NCI-H1105 (cell line): ENCODE measurements at regions not wholly inside any gene's neighbourhood (a gene's known extent, or its start where the extent isn't known, plus 50 kb on each side); places are given as distances from the start of the nearest gene placed in this dataset.
"Not testable (repeated sequence)": the region's sequence is repeated elsewhere in the genome, so short reads cannot be mapped to it uniquely, and the experiment has no call there.

Source experiments
- DNase-seq: peaks from one replicate; lab custom pipeline; 2025; lab: John Stamatoyannopoulos, UW

DNA sequence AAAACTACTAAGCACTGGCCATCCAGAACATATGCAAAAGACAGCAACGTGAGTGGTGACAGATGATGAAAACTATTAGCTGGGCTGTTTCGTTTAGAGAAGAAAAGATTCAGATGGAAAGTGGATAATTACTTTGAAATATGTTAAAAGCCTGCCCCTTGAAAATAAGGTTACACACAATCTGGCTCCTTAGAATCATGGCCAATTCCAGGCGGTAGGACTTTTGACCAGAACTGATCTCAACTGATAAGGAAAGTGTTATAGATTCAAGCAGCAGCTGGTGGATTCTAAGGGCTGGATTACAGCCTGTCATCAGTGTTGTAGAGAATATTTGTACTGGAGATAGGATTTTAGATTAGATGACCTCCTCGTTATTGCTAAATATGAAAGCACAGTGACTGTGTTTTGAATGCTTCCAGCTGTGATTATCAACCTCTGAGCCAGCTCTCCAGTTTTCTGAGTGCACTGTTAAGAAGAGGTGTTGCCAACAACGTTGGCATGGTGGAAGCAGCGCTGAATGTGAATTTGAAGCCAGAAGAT lies 75.1 kb downstream of the KBTBD2 start:
- DNase-seq, result peak; percentile 34

DNA sequence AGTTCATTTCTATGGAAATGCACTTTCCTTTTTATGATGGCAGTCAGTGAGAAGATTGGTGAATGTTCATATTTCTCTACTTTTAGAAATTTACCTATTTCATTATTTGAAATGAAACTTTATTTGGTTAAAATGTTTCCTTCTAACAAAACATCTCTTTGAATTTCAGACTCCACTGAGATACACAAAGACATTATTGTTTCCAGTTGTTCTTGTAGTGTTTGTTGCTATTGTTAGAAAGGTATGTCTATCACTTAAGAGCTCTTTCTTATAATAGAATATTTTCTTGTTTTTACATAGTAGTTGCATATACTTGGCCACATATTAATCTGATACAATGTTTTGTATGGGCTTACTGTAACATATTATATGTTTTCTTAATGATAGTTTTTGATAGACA lies 76.8 kb downstream of the KBTBD2 start:
- DNase-seq, result not testable (repeated sequence)

DNA sequence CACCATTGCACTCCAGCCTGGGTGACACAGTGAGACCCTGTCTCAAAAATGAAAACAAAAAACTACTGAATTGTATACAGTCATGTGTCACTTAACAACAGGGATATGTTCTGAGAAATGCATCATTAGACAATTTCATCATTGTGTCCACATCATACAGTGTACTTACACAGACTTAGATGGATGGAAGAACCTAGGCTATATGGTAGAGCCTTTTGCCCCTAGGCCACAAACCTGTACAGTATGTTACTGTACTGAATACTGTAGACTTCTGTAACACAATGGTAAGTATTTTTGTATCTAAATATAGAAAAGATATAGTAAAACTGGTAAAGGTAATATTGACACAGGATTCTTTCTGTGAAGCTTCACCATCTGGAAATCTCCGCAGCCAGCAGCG lies 81.7 kb downstream of the KBTBD2 start:
- no peak for DNase-seq

DNA sequence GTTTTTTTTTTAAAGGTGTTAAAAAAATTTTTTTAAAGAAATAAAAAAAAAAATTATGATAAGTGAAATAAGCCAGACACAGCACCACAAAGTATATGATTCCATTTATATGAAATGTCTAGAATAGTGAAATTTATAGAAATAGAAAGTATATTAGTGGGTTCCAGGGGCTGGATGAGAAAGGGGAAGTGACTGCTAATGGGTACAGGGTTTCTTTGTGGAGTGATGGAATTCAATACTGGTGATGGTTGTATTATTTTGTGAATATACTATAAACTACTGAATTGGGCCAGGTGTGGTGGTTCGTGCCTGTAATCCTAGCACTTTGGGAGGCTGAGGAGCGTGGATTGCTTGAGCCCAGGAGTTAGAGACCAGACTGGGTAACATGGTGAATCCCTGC lies 82.2 kb downstream of the KBTBD2 start:
- no peak for DNase-seq

DNA sequence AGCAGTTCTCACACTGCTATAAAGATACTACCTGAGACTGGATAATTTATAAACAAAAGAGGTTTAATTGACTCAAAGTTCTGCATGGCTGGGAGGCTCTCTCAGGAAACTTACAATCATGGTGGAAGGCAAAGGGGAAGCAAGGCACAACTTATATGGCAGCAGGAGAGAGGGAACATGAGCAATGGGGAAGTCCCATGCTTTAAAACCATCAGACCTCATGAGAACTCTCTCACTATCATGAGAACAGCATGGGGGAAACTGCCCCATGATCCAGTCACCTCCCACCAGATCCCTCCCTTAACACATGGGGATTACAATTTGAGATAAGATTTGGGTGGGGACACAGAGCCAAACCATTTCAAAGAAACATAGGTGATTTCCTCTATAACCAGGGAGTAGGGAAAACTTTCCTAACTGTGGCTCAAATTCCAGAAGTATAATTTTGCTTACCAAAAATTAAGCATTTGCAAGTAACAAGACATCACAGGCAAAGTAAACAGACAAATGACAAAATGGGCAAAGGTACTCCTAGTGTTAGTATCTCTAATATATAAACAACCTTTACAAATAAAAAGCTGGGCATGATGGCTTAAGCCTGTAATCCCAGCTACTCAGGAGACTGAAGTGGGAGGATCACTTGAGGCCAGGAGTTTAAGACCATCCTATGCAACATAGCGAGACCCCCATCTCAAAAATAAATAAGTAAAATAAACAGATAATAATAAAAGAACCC lies 88.0 kb downstream of the KBTBD2 start:
- no peak for DNase-seq

DNA sequence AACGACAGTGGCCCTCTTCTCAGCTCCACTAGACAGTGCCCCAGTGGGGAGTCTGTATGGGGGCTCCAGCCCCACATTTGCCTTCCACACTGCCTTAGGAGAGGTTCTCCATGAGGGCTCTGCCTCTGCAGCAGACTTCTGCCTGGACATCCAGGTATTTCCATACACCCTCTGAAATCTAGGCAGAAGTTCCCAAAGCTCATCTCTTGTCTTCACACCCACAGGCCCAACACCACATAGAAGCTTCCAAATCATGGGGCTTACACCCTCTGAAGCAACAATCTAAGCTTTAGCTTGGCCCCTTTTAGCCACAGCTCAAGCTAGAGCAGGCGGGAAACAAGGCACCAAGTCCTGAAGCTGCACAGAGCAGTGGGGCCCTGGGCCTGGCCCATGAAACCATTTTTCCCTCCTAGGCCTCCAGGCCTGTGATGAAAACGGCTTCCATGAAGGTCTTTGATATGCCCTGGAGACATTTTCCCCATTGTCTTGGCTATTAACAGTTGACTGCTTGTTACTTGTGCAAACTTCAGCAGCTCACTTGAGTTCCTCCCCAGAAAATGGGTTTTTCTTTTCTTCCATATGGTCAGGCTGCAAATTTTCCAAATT lies 89.2 kb downstream of the KBTBD2 start:
- DNase-seq, result no peak

DNA sequence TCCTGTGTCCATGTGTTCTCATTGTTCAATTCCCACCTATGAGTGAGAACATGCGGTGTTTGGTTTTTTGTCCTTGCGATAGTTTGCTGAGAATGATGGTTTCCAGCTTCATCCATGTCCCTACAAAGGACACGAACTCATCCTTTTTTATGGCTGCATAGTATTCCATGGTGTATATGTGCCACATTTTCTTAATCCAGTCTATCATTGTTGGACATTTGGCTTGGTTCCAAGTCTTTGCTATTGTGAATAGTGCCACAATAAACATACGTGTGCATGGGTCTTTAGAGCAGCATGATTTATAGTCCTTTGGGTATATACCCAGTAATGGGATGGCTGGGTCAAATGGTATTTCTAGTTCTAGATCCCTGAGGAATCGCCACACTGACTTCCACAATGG lies 98.5 kb downstream of the KBTBD2 start:
- not testable (repeated sequence) for DNase-seq

DNA sequence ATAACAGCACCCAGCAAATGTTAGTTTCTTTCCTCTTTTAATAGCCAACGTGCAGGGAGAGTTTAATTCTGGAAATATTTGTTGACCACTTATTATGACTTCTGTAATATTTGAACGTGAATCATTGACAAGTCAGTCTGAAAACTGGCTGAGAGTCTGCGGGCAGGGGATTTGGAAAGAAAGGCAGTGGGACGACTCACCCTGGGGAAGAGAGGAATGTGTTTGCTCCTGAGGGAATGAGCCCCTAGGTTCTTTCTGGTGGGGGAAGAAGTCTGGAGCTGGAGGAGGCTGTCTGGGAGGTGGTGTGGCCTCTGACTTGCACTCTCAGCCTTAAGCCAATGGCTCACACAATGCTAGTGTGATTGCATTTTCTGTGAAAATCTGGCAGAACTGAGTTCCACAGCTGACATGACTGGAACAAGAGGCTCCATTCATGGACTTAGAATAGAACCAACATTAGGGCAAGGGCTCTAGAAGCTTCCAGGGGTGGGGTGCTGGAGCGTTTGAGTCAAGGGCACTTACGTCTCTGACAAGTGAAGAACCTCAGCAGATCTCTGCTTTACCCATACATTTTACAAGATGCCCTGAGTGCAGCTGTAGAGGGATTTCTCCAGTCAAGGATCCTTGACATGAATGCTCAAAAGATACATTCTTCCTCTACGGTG lies 100.7 kb downstream of the KBTBD2 start:
- DNase-seq, result not testable (repeated sequence)

DNA sequence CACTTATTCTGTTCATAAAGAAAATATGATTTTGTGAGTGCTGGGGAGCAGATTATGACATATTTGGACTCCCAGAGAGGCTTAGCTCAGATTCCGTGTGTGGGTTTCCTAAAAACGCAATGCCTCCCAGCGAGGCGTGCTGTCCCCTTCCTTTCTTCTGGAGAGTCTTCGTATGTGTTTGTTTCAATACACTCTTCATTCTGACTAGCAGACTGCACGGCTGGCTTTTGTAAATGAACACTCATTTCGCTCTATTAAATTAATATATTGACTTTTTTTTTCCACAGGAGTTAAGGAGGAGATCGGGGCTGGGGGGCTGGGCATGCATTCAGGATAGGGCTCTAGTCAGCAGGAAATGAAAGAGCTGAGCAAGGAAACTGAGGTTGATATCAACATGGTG lies 102.3 kb downstream of the KBTBD2 start:
- not testable (repeated sequence) for DNase-seq

DNA sequence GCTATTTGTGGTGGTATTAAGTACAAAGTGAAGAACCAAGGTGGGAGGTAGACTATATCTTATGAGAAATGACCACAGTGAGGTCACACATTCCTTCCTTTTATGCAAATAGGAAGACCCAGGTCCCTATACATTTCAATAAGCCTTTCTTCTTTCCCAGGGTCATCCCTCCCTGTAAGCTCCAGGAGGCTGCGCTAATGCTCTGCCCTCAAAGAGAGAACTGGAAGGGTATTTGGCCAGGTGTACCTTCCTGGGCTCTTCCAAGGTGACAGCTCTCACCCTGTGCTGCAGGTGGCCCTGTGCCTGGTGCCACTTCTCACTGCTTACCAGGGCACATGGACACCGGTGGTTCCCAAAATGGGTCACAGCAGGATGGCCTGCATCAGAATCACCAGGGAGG lies 103.4 kb downstream of the KBTBD2 start:
- not testable (repeated sequence) for DNase-seq

DNA sequence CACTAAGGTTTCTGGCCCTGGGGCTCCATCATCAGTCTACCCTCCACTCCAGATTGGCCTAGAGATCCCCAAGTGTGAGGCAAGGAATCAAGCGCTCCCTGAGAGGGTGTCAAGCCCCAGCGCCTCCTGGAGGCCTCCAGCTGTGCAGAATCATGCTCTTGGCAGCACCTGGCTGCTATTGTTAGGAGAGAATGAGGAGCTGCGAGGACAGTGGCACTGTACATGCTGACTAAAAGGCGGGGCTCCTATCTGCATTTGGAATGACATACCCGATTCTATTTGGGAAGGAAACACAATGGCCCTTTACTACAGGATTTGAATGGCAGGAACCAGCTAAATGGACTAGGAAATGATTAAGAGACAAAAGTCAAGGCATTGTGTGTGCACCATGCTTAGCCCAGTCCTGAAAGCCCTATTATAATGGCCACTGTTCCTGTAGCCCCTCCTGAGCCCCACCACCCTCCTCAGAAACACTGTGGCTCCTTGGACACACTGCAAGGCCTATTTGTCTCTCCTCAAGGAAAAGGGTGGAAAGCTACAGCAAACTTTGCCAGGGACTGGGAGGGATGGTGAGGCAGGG lies 106.1 kb downstream of the KBTBD2 start:
- DNase-seq, result not testable (repeated sequence)

DNA sequence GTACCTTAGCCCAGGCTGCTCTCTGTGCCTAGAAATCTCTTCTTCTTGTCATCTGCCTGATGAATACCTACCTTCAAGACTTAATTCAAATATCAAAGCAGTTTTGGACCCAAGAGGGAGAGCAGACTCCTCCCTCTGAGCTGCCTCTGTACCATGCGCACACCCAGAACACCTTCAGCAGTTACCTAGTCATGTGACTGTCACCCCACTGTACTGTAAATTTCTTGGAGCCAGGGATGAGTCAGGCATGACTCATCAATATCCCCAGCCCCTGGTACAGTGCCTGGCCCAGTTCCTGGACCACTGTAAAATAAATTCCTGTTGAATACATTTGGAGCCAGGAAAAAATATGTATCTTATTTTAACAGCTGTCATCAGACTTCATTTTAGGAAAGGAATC lies 111.7 kb downstream of the KBTBD2 start:
- DNase-seq, result not testable (repeated sequence)

DNA sequence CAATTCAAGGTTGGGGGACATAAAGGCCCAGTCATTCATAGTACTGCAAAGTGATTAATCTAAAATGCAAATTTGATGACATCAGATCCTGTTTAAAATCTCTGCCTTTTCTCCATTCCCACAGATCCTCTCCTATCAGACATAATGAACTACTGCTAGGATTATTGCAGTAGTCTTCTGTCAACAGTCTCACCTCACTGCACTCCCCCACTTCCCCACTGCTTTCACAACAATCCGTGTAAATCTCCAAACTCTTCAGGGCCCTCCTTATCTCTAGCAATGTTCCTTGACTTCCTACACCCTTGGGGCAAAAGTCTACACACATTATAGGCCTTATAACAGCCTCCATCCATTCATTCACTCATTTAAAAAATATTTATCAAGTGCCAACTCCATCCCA lies 112.4 kb downstream of the KBTBD2 start:
- DNase-seq, result no peak

DNA sequence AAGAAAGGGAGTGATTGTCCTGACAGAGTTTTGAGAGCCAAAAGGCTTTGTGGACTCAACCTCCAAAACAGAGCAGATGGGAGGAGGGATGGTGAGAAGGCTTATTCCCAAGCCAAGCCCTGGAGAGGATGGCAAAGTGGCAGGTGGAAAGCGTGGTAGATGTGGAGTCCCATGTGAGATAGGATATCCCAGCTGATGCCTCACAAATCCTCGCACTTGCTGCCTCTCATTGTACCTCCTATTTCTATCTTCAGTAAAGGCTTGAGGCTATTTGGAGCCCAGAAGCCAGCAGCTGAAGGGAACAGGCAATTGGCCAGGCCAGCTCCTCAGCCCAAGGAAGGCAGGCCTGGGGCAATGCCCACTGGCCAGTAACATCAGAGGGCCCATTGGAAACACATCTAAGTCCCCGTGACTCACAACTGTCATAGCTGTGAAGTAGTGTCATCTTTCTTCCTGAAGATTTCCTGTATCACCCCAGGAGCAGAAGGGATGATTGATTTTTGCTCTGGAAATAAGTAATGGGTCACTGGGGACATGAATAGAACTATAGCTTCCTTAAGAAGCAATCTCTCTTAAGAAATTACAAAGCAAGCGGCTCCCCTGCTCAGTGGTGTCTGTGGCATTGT lies 114.4 kb downstream of the KBTBD2 start:
- not testable (repeated sequence) for DNase-seq

DNA sequence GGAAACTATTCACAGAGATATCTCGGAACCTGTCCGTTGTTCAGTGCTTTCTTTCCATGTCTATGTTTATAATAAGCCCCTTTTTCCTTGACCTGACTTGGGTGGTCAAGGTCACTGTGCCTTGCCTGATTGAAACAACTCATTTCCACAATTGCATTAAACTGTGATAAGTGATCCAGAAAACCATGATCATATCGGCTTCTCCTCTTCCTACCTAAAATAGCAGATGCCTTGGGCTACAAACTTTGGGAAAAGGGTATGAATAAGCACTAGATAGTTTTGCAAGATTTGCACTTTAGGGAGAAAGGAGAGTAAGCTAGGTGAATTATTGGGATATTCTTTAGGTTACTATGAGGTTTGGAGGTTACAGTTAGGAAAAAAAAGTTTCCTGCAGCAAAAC lies 115.2 kb downstream of the KBTBD2 start:
- DNase-seq, result not testable (repeated sequence)

DNA sequence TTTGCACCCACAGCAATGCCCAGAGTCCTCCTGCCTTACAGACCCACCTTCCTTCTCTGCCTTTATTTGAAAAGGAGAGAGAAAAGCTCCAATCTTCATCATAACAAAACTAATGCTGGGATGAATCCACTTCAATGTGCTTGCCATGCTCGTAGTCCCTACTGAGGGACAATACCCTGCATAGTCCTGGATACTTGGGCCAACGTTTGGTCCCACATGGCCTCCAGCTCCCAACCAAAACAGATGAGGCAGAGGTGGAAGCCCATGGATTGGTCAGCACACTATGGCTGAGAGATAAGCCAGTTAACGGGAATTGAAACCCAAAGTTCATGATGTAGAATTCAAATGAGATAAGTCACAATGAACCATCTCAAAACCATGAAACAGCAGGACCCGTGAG lies 115.8 kb downstream of the KBTBD2 start:
- DNase-seq, result not testable (repeated sequence)

DNA sequence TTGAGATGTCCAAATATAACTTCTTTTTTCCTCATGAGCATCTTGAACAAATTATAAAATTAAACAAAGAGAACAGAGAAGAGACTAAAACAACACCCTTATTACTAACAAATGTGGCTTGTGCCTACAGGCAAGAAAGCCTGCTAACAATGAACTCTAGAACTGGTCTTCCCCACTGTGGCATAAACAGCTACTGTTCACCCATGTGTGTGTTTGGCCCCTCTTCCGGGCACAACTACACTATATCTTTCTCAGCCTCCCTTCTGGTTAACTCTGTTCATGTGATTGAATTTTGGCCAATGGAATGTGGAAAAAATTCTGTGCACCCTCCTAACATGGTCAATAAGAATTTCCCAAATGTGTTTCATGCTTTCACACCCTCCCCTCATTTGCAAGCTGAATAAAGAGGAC lies 117.0 kb downstream of the KBTBD2 start:
- no peak for DNase-seq

DNA sequence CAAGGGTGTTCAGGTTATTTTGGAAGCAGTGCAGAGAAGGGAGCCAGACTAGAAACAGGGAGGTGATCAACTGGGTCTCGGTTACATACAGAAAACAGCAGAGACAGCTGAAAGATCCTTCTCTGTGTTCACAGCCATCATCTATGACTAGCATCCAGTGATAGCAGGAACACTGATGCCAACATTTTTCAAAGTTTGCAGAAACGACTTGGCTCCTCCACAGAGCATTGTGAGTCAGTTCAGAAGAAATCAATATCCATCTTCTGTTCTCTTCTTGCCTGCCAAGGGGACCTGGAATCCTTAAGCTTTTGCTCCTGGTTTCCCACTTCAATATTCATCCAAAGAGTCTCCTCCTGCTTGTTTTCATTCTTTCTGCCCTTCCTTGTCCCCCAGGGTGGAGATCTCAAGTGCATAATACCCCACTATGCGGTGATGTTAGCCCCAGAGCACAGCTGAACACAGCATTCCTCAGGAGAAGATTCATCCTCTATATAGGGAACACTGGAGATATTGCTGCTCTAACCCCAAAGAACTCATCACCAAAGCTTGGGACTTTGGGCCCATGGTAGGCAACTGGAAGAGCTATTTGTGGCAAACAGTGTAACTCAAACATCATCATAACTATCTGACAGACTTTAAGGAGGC lies 122.6 kb downstream of the KBTBD2 start:
- DNase-seq, result not testable (repeated sequence)

DNA sequence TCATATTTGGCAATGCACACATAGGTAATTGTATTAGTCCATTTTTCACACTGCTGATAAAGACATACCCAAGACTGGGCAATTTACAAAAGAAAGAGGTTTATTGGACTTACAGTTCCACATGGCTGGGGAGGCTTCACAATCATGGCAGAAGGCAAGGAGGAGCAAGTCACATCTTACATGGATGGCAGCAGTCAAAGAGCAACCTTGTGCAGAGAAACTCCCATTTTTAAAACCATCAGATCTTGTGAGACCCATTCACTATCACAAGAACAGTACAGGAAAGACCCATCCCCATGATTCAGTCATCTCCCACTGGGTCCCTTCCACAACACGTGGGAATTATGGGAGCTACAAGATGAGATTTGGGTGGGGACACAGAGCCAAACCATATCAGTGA lies 123.2 kb downstream of the KBTBD2 start:
- not testable (repeated sequence) for DNase-seq

DNA sequence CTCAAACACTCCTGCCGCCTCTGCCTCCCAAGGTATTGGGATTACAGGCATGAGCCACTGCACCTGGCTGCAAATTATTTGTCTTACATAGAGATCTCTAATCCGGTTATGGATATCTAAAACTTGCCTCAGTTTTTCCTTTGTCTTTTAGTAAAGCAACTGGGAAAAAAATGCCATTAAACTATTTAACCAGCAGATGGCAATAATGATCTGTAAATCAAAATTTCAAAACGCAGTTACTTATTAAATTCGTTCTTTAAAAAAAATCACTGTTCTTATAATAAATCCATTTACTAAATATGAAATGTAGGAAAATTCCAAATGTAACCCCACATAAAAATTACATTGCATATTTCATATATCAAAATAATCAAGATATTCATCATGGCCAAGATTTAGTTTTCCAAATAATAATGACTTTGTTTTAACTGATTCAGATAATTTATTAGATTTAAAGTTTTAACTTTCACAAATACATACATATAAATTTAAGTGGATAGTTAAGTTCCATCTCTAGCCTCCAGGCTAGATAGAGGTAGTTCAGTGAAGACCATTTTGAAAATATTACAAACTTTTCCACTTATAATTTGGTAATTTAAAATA lies 125.8 kb downstream of the KBTBD2 start:
- peak; percentile 3 for DNase-seq

DNA sequence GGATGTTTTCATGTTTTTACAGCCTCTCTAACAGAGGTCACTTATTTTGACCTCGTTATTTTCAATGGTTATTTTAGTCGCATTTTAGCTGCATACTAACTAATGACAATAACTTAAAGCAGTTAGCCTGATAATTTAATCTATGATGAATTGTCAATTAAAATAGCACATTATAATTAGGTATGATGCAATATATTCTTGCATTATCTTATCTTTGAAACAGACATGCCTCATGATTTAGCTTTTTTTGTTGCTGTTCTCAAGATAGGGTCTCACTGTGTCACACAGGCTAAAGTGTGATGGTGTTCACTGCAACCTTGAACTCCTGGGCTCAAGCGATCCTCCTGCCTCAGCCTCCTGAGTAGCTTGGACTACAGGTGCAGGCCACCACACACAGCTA lies 126.4 kb downstream of the KBTBD2 start:
- DNase-seq, result no peak
